ENCODE measurements at regions not wholly inside any gene's neighbourhood (a gene's known extent, or its start where the extent isn't known, plus 50 kb on each side); places are given as distances from the start of the nearest gene placed in this dataset.

DNA sequence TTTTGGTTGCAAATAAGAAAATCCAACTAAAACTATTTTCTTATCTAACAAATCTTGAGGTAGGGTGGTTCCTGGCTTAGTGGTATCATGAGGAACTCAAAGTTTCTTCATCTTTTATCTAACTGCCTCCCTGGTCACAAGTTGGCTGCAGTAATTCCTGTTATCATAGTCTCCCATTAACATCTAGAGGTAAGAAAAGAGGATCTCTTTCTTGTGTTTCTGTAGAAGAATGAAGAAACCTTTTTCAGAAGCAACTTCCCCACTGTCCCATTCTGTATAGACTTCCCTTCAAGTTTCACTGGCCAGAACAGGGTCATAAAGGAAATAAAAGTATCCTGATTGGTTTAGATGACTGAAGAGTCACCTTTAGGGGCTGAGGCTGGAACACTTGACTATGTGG lies 81.8 kb upstream of the ELL2 start:
- DNase-seq (ENCODE audit: low read depth in 1 of 2, low spot score in 1 of 2), result peak in 1 of 2 experiments; percentile 58
- Histone ChIP-seq H3K27me3 (ENCODE audit: insufficient read depth, poor library complexity, severe bottlenecking) (no peaks in the 10 kb centered on the region), H3K4me3 (replicated peaks; ENCODE audit: insufficient read depth, low read length) (no peak overlapping the region), H3K27ac (replicated peaks) (peak overlapping the region; percentile 72)
- peak; percentile 87 for TF ChIP-seq SPI1 (IDR thresholded peaks at IDR 0.05; ENCODE audit: borderline replicate concordance, low read depth)
- no peak for TF ChIP-seq CTCF (IDR thresholded peaks at IDR 0.05; ENCODE audit: insufficient read depth, low read length)
- TF ChIP-seq, protein P1, sequence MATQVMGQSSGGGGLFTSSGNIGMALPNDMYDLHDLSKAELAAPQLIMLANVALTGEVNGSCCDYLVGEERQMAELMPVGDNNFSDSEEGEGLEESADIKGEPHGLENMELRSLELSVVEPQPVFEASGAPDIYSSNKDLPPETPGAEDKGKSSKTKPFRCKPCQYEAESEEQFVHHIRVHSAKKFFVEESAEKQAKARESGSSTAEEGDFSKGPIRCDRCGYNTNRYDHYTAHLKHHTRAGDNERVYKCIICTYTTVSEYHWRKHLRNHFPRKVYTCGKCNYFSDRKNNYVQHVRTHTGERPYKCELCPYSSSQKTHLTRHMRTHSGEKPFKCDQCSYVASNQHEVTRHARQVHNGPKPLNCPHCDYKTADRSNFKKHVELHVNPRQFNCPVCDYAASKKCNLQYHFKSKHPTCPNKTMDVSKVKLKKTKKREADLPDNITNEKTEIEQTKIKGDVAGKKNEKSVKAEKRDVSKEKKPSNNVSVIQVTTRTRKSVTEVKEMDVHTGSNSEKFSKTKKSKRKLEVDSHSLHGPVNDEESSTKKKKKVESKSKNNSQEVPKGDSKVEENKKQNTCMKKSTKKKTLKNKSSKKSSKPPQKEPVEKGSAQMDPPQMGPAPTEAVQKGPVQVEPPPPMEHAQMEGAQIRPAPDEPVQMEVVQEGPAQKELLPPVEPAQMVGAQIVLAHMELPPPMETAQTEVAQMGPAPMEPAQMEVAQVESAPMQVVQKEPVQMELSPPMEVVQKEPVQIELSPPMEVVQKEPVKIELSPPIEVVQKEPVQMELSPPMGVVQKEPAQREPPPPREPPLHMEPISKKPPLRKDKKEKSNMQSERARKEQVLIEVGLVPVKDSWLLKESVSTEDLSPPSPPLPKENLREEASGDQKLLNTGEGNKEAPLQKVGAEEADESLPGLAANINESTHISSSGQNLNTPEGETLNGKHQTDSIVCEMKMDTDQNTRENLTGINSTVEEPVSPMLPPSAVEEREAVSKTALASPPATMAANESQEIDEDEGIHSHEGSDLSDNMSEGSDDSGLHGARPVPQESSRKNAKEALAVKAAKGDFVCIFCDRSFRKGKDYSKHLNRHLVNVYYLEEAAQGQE (IDR thresholded peaks at IDR 0.05; ENCODE audit: insufficient replicate concordance, low read depth), result no peak

DNA sequence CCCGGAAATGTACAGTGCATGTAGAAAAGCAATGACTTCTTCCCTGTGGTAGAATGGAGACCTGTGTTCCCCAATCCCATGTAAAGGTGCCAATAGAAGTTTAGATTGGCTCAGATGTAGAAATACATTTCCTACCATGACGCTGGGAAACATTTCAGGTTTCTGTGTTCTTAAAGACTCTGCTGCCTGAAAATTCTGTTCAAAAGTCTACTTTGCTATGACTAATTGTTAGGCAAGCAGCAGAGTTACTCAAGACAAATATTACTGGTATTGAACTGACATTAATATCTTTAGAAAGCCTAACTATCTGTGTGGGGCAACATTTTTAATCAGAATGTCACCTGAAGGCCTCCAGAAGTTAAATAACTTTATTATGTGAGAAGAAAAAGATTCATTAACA lies 75.5 kb upstream of the ELL2 start:
- TF ChIP-seq, protein P1 (IDR thresholded peaks at IDR 0.05; ENCODE audit: insufficient replicate concordance, low read depth), result no peak
- TF ChIP-seq CTCF (IDR thresholded peaks at IDR 0.05; ENCODE audit: insufficient read depth, low read length) (no peak), GABPA (IDR thresholded peaks at IDR 0.05; ENCODE audit: low read depth) (no peak), SPI1 (IDR thresholded peaks at IDR 0.05; ENCODE audit: borderline replicate concordance, low read depth) (no peak), POLR2AphosphoS5 (IDR thresholded peaks at IDR 0.05; ENCODE audit: low read depth) (no peak)
- DNase-seq (ENCODE audit: low read depth in 1 of 2, low spot score in 1 of 2), result no peak
- no peak overlapping the region for H3K27ac ChIP-seq (replicated peaks)
- no peaks in the 10 kb centered on the region for H3K27me3 ChIP-seq (ENCODE audit: insufficient read depth, poor library complexity, severe bottlenecking)
- no peak overlapping the region for H3K4me3 ChIP-seq (replicated peaks; ENCODE audit: insufficient read depth, low read length)

GRCh38 chr5:96036301-96036700 lies 74.7 kb upstream of the ELL2 start:
- DNase-seq (ENCODE audit: low read depth in 1 of 2, low spot score in 1 of 2), result no peak
- TF ChIP-seq SPI1 (IDR thresholded peaks at IDR 0.05; ENCODE audit: borderline replicate concordance, low read depth) (no peak), GABPA (IDR thresholded peaks at IDR 0.05; ENCODE audit: low read depth) (no peak)
- no peaks in the 10 kb centered on the region for H3K27me3 ChIP-seq (ENCODE audit: insufficient read depth, poor library complexity, severe bottlenecking)
- H3K4me3 ChIP-seq (replicated peaks; ENCODE audit: insufficient read depth, low read length), result no peak overlapping the region
- H3K27ac ChIP-seq (replicated peaks), result no peak overlapping the region

DNA sequence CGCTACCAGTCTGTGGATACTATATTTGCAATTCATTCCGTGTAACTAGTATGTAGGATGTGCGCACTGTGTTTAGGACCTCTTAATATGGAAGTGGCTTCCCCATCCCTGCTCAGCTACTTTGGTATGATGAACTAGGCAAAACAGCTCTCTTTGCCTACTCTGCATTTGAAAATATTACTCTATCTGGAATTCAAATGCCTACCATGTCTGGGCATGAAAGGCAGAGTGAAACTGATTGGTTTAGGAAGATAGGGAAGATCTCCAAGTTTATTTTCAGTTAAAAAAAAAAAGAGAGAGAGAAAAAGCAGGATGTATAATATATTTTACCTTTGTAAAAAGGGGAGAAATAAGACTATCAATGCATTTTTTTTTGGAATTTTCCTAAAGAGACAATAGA lies 74.1 kb upstream of the ELL2 start:
- DNase-seq (ENCODE audit: low read depth in 1 of 2, low spot score in 1 of 2), result no peak

More for the DNA sequence above, 74.1 kb upstream of the ELL2 start:
- TF ChIP-seq POLR2AphosphoS5 (IDR thresholded peaks at IDR 0.05; ENCODE audit: low read depth) (no peak), GABPA (IDR thresholded peaks at IDR 0.05; ENCODE audit: low read depth) (no peak), CTCF (IDR thresholded peaks at IDR 0.05; ENCODE audit: insufficient read depth, low read length) (no peak), SPI1 (IDR thresholded peaks at IDR 0.05; ENCODE audit: borderline replicate concordance, low read depth) (no peak)
- TF ChIP-seq, protein P1 (IDR thresholded peaks at IDR 0.05; ENCODE audit: insufficient replicate concordance, low read depth), result no peak
- Histone ChIP-seq H3K4me3 (replicated peaks; ENCODE audit: insufficient read depth, low read length) (no peak overlapping the region), H3K27ac (replicated peaks) (no peak overlapping the region), H3K27me3 (ENCODE audit: insufficient read depth, poor library complexity, severe bottlenecking) (no peaks in the 10 kb centered on the region)
